Natural killer cell (primary cell): ENCODE measurements at regions not wholly inside any gene's neighbourhood (a gene's known extent, or its start where the extent isn't known, plus 50 kb on each side); places are given as distances from the start of the nearest gene placed in this dataset.

Experiments used
- ATAC-seq, 3 donors: fragments of 150-1000 bp in 2 of 3; fragments of 200-7000 bp in 1 of 3; cut with Tn5 transposase; 1 replicate in 1 of 3; 2 replicates in 2 of 3; pipeline ENCODE4 v1.10.0; 2021; ENCODE audit warnings: mild to moderate bottlenecking in 2 of 3, moderate library complexity in 2 of 3
- DNase-seq, 2 donors: peaks; one replicate each; pipeline versions ENCODE4 v3.0.0 to v3.0.0-alpha.2; 2013 to 2021; ENCODE audit warnings: mixed read lengths in 1 of 2
- H3K27ac ChIP-seq: one replicate; pipeline ENCODE4 v1.5.1; 2013; ENCODE audit warnings: mild to moderate bottlenecking, low read length
- H3K27me3 ChIP-seq: one replicate; pipeline ENCODE4 v1.6.1; 2013; ENCODE audit warnings: low read length; ENCODE audit not compliant: control insufficient read depth, insufficient read depth
- H3K36me3 ChIP-seq: one replicate; pipeline ENCODE4 v1.6.1; 2013; ENCODE audit warnings: low read length; ENCODE audit not compliant: control insufficient read depth, insufficient read depth
- H3K4me1 ChIP-seq: one replicate; pipeline ENCODE4 v1.6.1; 2013; ENCODE audit warnings: low read length; ENCODE audit not compliant: control insufficient read depth, insufficient read depth
- H3K4me3 ChIP-seq: one replicate; pipeline ENCODE4 v1.5.1; 2013; ENCODE audit warnings: low read length
- H3K9me3 ChIP-seq: one replicate; pipeline ENCODE4 v1.6.1; 2013; ENCODE audit warnings: low read length; ENCODE audit not compliant: control insufficient read depth, insufficient read depth
- H3K27ac Mint-ChIP-seq, 2 donors: one replicate each; pipeline ENCODE4 v1.8.0; 2022; ENCODE audit warnings: mild to moderate bottlenecking in 2 of 2, mixed read lengths in 2 of 2, moderate library complexity in 1 of 2
- H3K27me3 Mint-ChIP-seq, 2 donors: one replicate each; pipeline ENCODE4 v1.8.0; 2022; ENCODE audit warnings: low read depth in 2 of 2, mixed read lengths in 2 of 2
- H3K36me3 Mint-ChIP-seq: one replicate; pipeline ENCODE4 v1.8.0; 2022; ENCODE audit warnings: mixed read lengths
- H3K4me1 Mint-ChIP-seq, 2 donors: one replicate each; pipeline ENCODE4 v1.8.0; 2022; ENCODE audit warnings: mixed read lengths in 2 of 2
- H3K4me3 Mint-ChIP-seq: one replicate; pipeline ENCODE4 v1.8.0; 2022; ENCODE audit warnings: mild to moderate bottlenecking, moderate library complexity, mixed read lengths
- H3K9me3 Mint-ChIP-seq, 2 donors: one replicate each; pipeline ENCODE4 v1.8.0; 2022; ENCODE audit warnings: mixed read lengths in 2 of 2
- WGBS: methylation state at CpG from one replicate; pipeline ENCODE4 v1.1.7; 2013; ENCODE audit warnings: missing lambda C conversion rate; ENCODE audit not compliant: insufficient coverage; 5-methylcytosine and 5-hydroxymethylcytosine counted together
- intact Hi-C: fragments of 100-400 bp; cut with micrococcal nuclease; formaldehyde crosslinking; loops from one replicate; pipeline ENCODE4 v1.14.2; 2022
- TF ChIP-seq, protein P1 (sequence below): fragments of 200-600 bp; IDR thresholded peaks from one replicate; pipeline ENCODE4 v1.8.0; 2022; ENCODE audit warnings: antibody characterized with exemption

DNA sequence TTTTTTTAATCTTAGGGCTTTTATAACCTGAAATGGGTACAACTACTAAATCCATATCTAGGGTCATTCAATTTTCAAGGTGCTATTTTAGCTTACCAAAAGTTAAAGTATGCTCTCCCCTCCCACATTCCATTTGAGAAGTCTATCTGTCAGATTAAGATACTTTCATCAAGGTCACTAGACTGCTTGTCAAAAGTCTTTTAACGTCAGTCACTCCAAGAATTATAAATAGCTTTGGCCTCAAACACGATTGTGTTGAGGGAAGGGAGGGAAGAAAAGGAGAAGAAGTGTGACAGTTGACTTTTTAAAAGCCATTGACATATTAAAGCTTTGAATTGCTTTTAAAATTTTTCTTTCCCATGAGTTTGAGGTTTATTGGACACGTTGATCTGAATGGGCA is 175.8 kb downstream of the PTGER3 start:
- H3K36me3 Mint-ChIP-seq, result peaks cover 1% of the 10 kb centered on the region
- H3K27ac Mint-ChIP-seq, result no peak overlapping the region
- H3K4me3 Mint-ChIP-seq, result no peak overlapping the region
- Histone ChIP-seq H3K27me3 (no peaks in the 10 kb centered on the region), H3K36me3 (no peaks in the 10 kb centered on the region), H3K27ac (no peak overlapping the region), H3K9me3 (no peaks in the 10 kb centered on the region), H3K4me1 (peaks cover under 1% of the 10 kb centered on the region), H3K4me3 (no peak overlapping the region)
- DNase-seq (no peak), ATAC-seq (no peak)
- 65% methylated on average over 3 of the region's 3 CpGs for WGBS
- peaks cover 4 to 13% of the 10 kb centered on the region in 2 donors for H3K27me3 Mint-ChIP-seq
- no peaks in the 10 kb centered on the region for H3K9me3 Mint-ChIP-seq
- intact Hi-C loops, result no loop called here
- peaks cover 15 to 16% of the 10 kb centered on the region in 2 donors for H3K4me1 Mint-ChIP-seq
- TF ChIP-seq, protein P1, sequence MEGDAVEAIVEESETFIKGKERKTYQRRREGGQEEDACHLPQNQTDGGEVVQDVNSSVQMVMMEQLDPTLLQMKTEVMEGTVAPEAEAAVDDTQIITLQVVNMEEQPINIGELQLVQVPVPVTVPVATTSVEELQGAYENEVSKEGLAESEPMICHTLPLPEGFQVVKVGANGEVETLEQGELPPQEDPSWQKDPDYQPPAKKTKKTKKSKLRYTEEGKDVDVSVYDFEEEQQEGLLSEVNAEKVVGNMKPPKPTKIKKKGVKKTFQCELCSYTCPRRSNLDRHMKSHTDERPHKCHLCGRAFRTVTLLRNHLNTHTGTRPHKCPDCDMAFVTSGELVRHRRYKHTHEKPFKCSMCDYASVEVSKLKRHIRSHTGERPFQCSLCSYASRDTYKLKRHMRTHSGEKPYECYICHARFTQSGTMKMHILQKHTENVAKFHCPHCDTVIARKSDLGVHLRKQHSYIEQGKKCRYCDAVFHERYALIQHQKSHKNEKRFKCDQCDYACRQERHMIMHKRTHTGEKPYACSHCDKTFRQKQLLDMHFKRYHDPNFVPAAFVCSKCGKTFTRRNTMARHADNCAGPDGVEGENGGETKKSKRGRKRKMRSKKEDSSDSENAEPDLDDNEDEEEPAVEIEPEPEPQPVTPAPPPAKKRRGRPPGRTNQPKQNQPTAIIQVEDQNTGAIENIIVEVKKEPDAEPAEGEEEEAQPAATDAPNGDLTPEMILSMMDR, result no peak

DNA sequence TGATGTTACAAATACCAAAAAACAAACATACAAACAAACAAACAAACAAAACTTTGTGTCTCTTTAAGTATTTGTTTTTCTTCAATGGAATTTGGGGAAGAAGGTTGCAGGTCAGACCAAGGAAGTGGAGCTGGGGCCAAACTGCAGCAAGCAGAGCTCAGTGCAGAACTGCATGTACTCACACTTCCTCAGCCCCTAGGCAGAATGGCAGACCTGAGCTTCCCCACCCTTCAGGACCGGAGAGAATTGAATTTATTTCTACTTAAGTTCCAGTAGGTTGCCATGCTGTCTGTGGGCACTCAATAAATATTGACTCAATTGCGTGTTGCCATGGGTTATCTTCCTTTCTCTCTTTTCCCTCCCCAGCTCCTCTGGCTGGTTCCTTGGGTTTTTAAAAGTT is 173.6 kb downstream of the PTGER3 start:
- intact Hi-C loops, result no loop called here
- Histone ChIP-seq H3K4me3 (no peak overlapping the region), H3K36me3 (no peaks in the 10 kb centered on the region), H3K4me1 (no peaks in the 10 kb centered on the region), H3K27ac (no peak overlapping the region), H3K9me3 (no peaks in the 10 kb centered on the region), H3K27me3 (no peaks in the 10 kb centered on the region)
- DNase-seq (no peak), ATAC-seq (no peak)
- Mint-ChIP-seq H3K4me3 (no peak overlapping the region), H3K9me3 (no peaks in the 10 kb centered on the region), H3K4me1 (no peaks in the 10 kb centered on the region), H3K27ac (no peak overlapping the region), H3K27me3 (peaks cover 4 to 35% of the 10 kb centered on the region in 2 donors), H3K36me3 (peaks cover 12% of the 10 kb centered on the region)
- 20% methylated on average over 1 of the region's 2 CpGs for WGBS
- TF ChIP-seq, protein P1, result no peak

DNA sequence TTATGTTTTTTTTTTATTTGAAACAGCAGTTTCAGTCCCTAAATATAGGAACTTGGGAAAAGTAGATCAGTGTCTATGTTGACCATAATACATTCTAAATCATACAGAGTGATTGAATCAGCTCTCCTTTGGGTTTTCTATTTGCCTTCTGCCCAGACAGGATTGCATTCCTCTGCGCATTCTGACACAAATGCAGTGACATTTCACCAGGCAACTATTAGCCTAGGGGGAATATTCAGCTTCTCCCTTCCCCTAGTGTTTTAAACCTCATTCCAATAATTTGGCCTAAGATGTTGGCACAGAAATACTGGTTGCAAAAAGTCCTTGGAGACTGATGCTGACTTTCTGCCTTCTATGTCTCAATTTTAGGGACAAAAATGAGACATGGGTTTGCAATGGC is 172.8 kb downstream of the PTGER3 start:
- Histone ChIP-seq H3K27ac (no peak overlapping the region), H3K4me3 (no peak overlapping the region), H3K27me3 (no peaks in the 10 kb centered on the region), H3K4me1 (no peaks in the 10 kb centered on the region), H3K9me3 (no peaks in the 10 kb centered on the region), H3K36me3 (no peaks in the 10 kb centered on the region)
- TF ChIP-seq, protein P1, result no peak
- no peaks in the 10 kb centered on the region for H3K9me3 Mint-ChIP-seq
- 100% methylated on average over 1 of the region's 1 CpG for WGBS
- H3K27me3 Mint-ChIP-seq, result peaks cover 4 to 43% of the 10 kb centered on the region in 2 donors
- intact Hi-C loops, result no loop called here
- DNase-seq, result no peak
- peaks cover 12% of the 10 kb centered on the region for H3K36me3 Mint-ChIP-seq
- H3K27ac Mint-ChIP-seq, result no peak overlapping the region
- H3K4me3 Mint-ChIP-seq, result no peak overlapping the region
- no peak for ATAC-seq
- no peaks in the 10 kb centered on the region for H3K4me1 Mint-ChIP-seq

DNA sequence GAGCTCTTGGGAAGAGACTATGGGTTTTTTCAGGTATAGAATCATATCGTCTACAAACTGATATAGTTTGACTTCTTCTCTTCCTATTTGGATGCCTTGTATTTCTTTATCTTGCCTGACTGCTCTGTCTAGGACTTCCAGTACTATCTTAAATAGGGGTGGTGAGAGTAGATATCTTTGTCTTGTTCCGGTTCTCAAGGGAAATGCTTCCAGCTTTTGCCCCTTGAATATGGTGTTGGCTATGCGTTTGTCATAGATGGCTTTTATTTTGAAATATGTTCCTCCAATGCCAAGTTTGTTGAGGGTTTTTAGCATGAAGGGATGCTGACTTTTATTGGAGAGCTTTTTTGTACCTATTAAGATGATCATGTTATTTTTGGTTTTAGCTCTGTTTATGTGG is 170.3 kb downstream of the PTGER3 start:
- H3K4me3 ChIP-seq, result no peak overlapping the region
- WGBS, result 96% methylated on average over 3 of the region's 3 CpGs

More for the DNA sequence above, 170.3 kb downstream of the PTGER3 start:
- H3K27me3 ChIP-seq, result no peaks in the 10 kb centered on the region
- Mint-ChIP-seq H3K27me3 (peaks cover 4 to 49% of the 10 kb centered on the region in 2 donors), H3K4me3 (no peak overlapping the region), H3K27ac (no peak overlapping the region), H3K4me1 (no peaks in the 10 kb centered on the region), H3K9me3 (no peaks in the 10 kb centered on the region), H3K36me3 (peaks cover 12% of the 10 kb centered on the region)
- H3K27ac ChIP-seq, result no peak overlapping the region
- intact Hi-C loops, result no loop called here
- H3K36me3 ChIP-seq, result no peaks in the 10 kb centered on the region
- TF ChIP-seq, protein P1, result no peak
- no peaks in the 10 kb centered on the region for H3K4me1 ChIP-seq
- H3K9me3 ChIP-seq, result no peaks in the 10 kb centered on the region
- no peak for DNase-seq
- no peak for ATAC-seq
